HUES64 (cell line): ENCODE measurements at regions not wholly inside any gene's neighbourhood (a gene's known extent, or its start where the extent isn't known, plus 50 kb on each side); places are given as distances from the start of the nearest gene placed in this dataset.
"Not testable (repeated sequence)": the region's sequence is repeated elsewhere in the genome, so short reads cannot be mapped to it uniquely, and the experiment has no call there.

Source experiments
- H3K27ac ChIP-seq: 2 replicates; pipeline ENCODE4 v1.7.0; 2013; ENCODE audit warnings: low read depth, low read length, inconsistent platforms
- H3K27me3 ChIP-seq: 2 replicates; pipeline ENCODE4 v1.6.1; 2013; ENCODE audit warnings: mild to moderate bottlenecking, low read length; ENCODE audit not compliant: insufficient read depth
- H3K36me3 ChIP-seq: 2 replicates; pipeline ENCODE4 v1.6.1; 2013; ENCODE audit warnings: mild to moderate bottlenecking, low read length; ENCODE audit not compliant: insufficient read depth
- H3K4me1 ChIP-seq: 2 replicates; pipeline ENCODE4 v1.6.1; 2013; ENCODE audit warnings: mild to moderate bottlenecking, low read length, moderate library complexity; ENCODE audit not compliant: insufficient read depth
- H3K4me3 ChIP-seq: 2 replicates; pipeline ENCODE4 v1.5.1; 2013; ENCODE audit warnings: mild to moderate bottlenecking, low read length, moderate library complexity
- H3K9ac ChIP-seq: 2 replicates; pipeline ENCODE4 v1.6.1; 2013; ENCODE audit warnings: mild to moderate bottlenecking, low read depth, low read length
- H3K9me3 ChIP-seq: 2 replicates; pipeline ENCODE4 v1.6.1; 2013; ENCODE audit warnings: low read depth, low read length; ENCODE audit not compliant: insufficient read depth
- WGBS: fragments of 150-250, 120-280 bp; methylation state at CpG from one replicate; pipeline ENCODE4 v1.1.7; 2013; ENCODE audit warnings: missing lambda C conversion rate; 5-methylcytosine and 5-hydroxymethylcytosine counted together

DNA sequence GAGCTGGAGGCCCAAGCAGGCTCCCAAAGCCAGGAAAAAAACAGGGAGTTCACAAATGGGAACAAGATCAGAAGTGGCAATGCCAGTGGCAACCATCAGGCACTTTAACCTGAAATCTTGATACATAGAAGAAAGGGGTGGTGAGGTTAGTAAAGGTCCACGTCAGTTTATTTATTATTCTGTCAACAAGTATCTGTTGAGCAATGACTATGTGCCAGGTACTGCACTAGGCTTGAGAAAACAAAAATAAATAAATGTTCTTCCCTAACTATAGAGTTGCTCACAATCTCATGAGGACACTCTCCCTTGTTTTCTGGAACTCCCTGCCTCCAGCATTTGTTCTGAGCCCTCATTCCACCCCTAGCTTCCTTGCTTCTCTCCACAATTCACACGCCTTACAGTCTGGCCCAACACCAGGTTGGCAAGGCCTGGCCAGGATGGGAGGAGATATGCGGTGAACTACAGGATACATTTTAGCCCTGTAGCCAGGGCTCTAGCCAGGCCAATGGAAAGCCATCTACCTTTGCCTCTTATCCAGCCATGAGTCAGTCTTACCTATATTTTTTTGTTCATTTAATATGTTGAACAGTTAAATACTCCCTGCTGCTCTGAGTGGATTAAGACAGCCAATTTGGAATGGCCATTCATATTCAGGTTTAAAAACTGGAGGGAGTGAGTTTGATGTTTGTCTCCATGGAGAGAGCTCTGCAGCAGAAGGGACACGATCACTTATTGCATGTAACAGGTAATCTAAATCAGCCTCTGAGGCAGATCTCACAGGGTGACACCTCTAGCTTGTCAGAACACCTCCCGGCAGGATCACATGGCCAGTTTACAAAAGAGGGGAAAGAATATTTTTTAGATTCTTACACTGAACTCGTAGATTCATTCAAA, 161.9 kb upstream of the ATP11B start:
- H3K9me3 ChIP-seq, result no peaks in the 10 kb centered on the region
- H3K4me1 ChIP-seq, result no peaks in the 10 kb centered on the region
- no peaks in the 10 kb centered on the region for H3K36me3 ChIP-seq
- 96% methylated on average over 6 of the region's 6 CpGs for WGBS
- no peak overlapping the region for H3K27ac ChIP-seq
- H3K9ac ChIP-seq, result no peak overlapping the region
- no peak overlapping the region for H3K4me3 ChIP-seq
- no peaks in the 10 kb centered on the region for H3K27me3 ChIP-seq

DNA sequence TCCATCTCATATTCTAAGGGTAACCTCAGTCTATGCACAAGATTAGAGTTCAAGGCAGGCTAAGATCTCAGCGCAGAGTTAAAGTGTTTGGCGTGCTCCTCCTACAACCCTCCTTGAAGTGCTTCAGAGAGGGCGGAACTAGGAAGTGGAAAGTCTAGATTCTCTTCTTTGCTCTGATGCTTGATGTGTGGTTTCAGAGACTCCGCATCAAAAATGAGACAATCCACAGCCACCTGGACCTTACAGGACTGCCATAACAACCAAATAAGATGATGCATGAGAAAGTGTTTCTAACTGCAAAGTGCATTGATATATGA, 161.3 kb upstream of the ATP11B start:
- no peaks in the 10 kb centered on the region for H3K27me3 ChIP-seq
- H3K27ac ChIP-seq, result no peak overlapping the region
- no peaks in the 10 kb centered on the region for H3K4me1 ChIP-seq
- no peak overlapping the region for H3K9ac ChIP-seq
- H3K36me3 ChIP-seq, result no peaks in the 10 kb centered on the region
- H3K4me3 ChIP-seq, result no peak overlapping the region
- no peaks in the 10 kb centered on the region for H3K9me3 ChIP-seq
- 100% methylated on average over 4 of the region's 4 CpGs for WGBS

DNA sequence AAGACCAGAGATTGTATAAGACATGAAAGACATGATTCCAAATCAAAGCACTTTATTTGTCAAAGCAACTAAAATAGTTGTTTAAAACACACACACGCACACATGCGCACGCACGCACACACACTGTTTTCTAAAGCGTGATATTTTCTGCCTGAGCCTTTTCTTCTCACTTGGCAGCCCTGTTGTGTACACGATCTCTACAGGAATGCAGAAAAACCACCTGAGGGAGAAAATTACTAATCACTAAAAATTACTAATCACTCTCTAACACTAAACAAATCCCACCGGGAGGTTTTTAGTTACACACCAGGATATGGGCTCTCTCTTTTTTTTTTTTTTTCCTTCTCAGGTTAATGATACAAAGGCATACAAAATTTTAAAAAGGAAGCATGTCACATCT, 160.1 kb upstream of the ATP11B start:
- Histone ChIP-seq H3K4me1 (no peaks in the 10 kb centered on the region), H3K4me3 (no peak overlapping the region), H3K9me3 (no peaks in the 10 kb centered on the region), H3K9ac (no peak overlapping the region), H3K27me3 (no peaks in the 10 kb centered on the region), H3K27ac (no peak overlapping the region), H3K36me3 (no peaks in the 10 kb centered on the region)
- 93% methylated on average over 7 of the region's 7 CpGs for WGBS

DNA sequence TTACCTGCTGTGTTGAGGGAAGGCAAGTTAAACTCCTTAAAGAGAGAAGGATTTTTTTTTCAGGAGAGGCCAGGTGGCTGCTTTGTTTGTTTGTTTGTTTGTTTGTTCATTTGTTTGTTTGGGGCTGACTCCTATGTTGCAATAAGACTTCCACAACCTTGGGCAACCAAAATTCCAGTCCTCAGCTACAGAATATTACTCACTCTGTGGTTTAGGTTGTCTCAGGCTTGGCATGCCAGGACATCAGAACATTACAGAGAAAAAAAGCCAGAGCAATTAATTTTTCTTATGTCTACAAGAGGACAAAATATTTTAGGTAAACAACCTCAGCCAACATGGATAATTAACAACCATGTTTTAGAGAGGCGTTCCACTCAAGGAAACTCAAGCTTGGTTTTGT, 156.7 kb upstream of the ATP11B start:
- no CpG with 5 or more reads among the region's 1 CpG for WGBS
- H3K27ac ChIP-seq, result no peak overlapping the region

DNA sequence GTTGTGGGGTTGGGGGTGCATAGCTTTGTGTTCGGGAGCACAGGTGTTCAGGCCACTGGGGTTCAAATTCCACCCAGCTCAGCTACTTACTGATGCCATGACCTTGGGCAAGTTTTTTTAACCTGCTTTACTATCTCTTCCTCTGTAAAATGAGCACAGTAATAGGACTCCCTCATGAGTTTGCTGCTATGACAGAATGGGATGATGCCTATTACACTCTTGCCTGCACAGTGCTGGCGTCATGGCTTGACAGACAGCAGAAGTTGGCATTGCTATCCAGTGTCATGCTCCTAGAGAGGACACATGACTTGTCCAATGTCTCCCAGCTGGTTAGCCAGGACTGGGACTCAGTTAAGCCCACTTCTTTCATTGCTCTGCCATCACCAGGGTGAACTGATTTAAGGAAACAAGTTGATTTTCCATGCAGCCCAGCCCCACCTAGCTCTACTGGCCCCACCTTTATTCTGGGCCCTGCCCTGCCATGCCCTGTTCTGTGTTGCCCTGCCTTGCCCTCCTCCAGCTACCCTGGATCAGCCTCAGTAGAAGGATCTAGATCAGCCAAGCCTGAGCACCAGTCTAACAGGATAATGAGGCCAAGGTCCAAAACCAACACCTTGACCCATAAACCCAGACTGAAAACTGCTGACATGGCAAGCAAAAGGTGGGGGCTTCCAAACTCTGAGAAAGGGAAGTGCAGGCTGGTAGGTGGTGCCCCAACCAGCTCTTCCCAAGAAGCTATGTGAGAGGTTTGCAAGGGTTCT, 155.8 kb upstream of the ATP11B start:
- H3K36me3 ChIP-seq, result no peaks in the 10 kb centered on the region
- 93% methylated on average over 2 of the region's 2 CpGs for WGBS
- H3K9me3 ChIP-seq, result peaks cover 5% of the 10 kb centered on the region; the same call in 1 of the 2 replicates
- no peak overlapping the region for H3K27ac ChIP-seq
- H3K27me3 ChIP-seq, result no peaks in the 10 kb centered on the region
- no peak overlapping the region for H3K4me3 ChIP-seq
- no peak overlapping the region for H3K9ac ChIP-seq
- H3K4me1 ChIP-seq, result no peaks in the 10 kb centered on the region

More for the DNA sequence above, 156.7 kb upstream of the ATP11B start:
- Histone ChIP-seq H3K36me3 (no peaks in the 10 kb centered on the region), H3K4me1 (no peaks in the 10 kb centered on the region), H3K9me3 (peaks cover 5% of the 10 kb centered on the region; the same call in 1 of the 2 replicates), H3K27me3 (no peaks in the 10 kb centered on the region), H3K4me3 (no peak overlapping the region), H3K9ac (no peak overlapping the region)

DNA sequence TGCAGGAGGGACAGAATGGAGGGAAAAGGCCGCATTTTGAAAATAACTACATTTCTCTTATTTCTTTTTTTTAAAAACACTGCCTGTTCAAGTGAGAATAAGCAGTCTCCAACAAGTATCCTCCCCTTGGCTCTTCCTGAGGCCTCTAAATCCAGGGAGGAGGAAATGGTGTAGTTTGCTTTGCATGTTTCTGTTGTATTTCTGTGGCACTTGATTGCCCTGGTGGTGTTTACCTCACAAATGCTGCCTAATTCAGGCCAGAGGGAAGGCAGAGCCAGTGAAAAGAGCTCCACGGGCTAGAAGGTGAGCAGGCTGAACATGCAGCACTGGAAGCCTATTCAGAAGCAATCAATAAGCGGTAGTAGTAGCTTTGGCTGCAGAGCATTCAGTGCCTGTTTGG, 149.3 kb upstream of the ATP11B start:
- H3K9ac ChIP-seq, result no peak overlapping the region
- peaks cover 5% of the 10 kb centered on the region; the same call in 1 of the 2 replicates for H3K9me3 ChIP-seq
- no peaks in the 10 kb centered on the region; the same call in 1 of the 2 replicates for H3K4me1 ChIP-seq
- no peak overlapping the region for H3K4me3 ChIP-seq
- H3K27me3 ChIP-seq, result no peaks in the 10 kb centered on the region
- no peaks in the 10 kb centered on the region for H3K36me3 ChIP-seq
- no peak overlapping the region for H3K27ac ChIP-seq
- WGBS, result 82% methylated on average over 2 of the region's 3 CpGs

DNA sequence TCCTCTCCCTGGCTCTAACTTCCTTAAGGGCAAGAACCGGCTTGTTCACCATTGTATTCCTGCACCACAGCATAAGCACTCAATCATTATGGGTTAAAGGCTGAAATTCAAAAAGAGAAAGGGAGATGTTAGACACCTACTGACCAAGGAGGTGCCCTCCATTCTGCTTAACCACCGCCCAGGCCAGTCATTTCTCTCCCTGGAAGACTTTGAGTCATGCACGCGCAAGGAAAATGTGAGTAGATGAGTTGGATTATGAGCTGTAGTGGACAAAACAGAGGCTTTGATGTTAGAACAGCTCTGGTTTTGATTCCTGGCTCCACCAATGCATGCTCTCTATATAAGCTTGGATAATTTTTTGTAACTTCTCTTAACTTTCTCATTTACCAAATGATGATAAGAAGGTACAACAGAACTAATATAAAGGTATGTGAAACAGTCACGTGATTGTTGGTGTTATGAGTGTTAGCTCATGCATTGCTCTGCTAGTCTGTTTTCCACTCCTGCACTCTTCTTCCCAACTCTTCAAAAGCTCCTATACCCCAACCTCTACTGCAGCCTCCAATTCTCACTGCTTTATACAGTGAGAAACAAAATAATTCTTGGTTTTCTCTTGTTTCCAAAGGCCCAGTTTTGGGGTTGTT, 148.4 kb upstream of the ATP11B start:
- Histone ChIP-seq H3K36me3 (no peaks in the 10 kb centered on the region), H3K4me1 (no peaks in the 10 kb centered on the region; the same call in 1 of the 2 replicates), H3K9ac (no peak overlapping the region), H3K4me3 (no peak overlapping the region), H3K27ac (no peak overlapping the region), H3K27me3 (no peaks in the 10 kb centered on the region), H3K9me3 (peaks cover 2% of the 10 kb centered on the region; the same call in 1 of the 2 replicates)
- 97% methylated on average over 3 of the region's 5 CpGs for WGBS

DNA sequence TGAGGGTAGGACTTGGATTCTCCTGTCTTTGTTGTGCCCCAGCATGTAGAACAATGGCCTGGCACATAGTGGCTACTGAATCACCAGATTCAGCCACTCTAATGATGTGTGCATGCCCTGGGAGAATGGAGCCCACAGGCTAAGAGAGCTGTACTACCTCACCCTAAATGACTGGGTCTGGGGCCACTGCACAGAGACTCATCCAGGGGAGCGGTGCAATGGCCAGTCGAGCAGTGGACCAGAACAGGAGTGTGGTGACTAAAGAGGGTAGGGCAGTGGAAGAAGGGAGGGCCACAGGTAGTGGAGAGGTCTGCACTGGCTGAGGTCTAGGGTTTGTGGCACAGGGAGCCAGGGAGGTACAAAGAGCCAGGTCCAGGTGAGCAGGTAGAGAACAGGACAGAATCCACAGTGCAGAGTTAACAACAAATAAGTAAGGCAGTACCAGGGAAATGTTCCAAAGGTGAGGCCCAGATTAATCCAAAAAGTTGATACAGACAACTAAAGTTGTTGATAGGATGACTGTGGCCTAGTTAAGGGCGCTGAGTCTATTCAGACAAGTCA, 142.7 kb upstream of the ATP11B start:
- Histone ChIP-seq H3K36me3 (no peaks in the 10 kb centered on the region), H3K9ac (no peak overlapping the region), H3K27me3 (no peaks in the 10 kb centered on the region), H3K27ac (no peak overlapping the region), H3K4me1 (no peaks in the 10 kb centered on the region), H3K9me3 (no peaks in the 10 kb centered on the region), H3K4me3 (no peak overlapping the region)
- 97% methylated on average over 3 of the region's 3 CpGs for WGBS

DNA sequence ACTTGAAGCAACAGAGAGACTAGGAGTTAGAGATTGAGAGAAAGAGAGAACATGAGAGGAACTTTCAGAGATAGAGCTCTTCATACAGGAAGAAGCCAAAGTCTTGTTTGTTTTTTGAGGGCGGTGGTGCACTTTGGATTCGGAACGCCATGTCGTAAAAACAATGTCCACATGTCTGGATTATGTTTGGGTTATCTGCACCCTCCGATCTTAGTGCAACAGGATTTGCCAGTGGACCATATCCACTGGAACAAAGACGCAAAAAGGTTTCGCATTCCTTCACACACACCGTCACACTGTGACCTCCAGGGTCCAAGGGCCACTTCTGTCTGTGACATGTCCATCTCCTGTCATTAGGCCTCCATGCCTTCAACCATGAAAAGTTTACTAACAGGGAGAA, 141.8 kb upstream of the ATP11B start:
- no peak overlapping the region for H3K4me3 ChIP-seq
- H3K27me3 ChIP-seq, result no peaks in the 10 kb centered on the region
- H3K36me3 ChIP-seq, result no peaks in the 10 kb centered on the region
- H3K27ac ChIP-seq, result no peak overlapping the region
- H3K9me3 ChIP-seq, result no peaks in the 10 kb centered on the region
- no peaks in the 10 kb centered on the region for H3K4me1 ChIP-seq
- WGBS, result 96% methylated on average over 8 of the region's 8 CpGs
- no peak overlapping the region for H3K9ac ChIP-seq

DNA sequence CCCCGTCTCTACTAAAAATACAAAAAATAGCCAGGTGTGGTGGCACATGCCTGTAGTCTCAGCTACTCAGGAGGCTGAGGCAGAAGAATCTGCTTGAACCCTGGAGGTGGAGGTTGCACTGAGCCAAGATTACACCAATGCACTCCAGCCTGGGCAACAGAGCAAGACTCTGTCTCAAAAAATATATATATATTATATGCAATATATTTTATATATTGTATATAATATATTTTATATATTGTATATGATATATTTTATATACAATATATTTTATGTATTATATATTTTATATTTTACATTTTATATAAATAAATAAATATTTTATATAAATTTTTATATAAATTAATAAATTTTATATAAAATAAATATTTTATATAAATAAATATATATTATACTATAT, 140.2 kb upstream of the ATP11B start:
- not testable (repeated sequence) for H3K9me3 ChIP-seq, H3K9ac ChIP-seq, H3K27me3 ChIP-seq, H3K27ac ChIP-seq, H3K4me1 ChIP-seq, H3K4me3 ChIP-seq, H3K36me3 ChIP-seq
- WGBS, result 92% methylated on average over 1 of the region's 1 CpG

DNA sequence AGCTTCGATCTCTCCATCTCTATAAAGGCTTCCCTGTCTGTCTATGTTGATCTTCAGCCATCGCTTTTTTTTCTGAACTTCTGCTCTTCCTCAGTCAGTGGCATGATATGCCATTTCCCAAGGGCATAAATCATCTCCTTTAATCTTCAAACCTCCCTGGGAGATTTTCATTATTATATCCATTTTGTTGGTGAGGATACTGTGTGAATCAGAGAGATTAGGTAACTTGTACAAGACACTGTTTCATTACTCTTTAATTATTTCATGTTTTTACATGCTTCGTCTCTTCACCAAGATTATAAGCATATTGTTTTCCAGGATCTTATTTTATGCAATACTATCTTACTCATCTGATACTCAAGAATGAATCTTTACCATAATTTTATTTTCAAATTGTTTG, 124.8 kb upstream of the ATP11B start:
- no peak overlapping the region for H3K9ac ChIP-seq
- H3K4me1 ChIP-seq, result 0 out of 2 replicates have a peak, but pooled peaks cover 3% of the 10 kb centered on the region
- no peaks in the 10 kb centered on the region for H3K27me3 ChIP-seq
- no peak overlapping the region for H3K27ac ChIP-seq
- no peaks in the 10 kb centered on the region for H3K9me3 ChIP-seq
- H3K4me3 ChIP-seq, result no peak overlapping the region
- WGBS, result 90% methylated on average over 3 of the region's 3 CpGs
- H3K36me3 ChIP-seq, result no peaks in the 10 kb centered on the region
